Fibroblast of peridontal ligament (primary cell): ENCODE measurements at regions not wholly inside any gene's neighbourhood (a gene's known extent, or its start where the extent isn't known, plus 50 kb on each side); places are given as distances from the start of the nearest gene placed in this dataset.

Experiments
- DNase-seq: peaks from one replicate; pipeline ENCODE4 v3.0.0-alpha.2; 2010; ENCODE audit errors: extremely low read depth

GRCh38 chr7:10677668-10678232, 295.9 kb upstream of the PHF14 start:
- DNase-seq, result no peak

DNA sequence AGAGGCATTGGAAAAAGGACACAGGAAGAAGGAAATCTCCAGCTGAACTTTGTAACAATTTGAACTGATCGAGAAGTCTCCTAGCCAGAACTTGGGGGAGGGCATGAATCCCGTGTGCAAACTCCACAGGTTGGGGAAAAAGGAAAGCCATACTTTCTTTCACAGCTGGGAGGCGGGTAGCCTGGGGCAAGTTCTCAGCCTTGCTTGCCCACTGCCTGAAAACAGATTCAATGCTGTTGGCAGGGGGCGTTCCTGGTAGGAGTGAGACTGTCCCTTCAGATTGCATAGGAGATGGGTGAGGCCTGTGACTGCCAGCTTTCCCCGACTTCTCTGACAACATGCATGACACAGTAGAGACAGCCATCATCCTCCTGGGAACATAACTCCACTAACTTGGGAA, 289.1 kb upstream of the PHF14 start:
- no peak for DNase-seq

DNA sequence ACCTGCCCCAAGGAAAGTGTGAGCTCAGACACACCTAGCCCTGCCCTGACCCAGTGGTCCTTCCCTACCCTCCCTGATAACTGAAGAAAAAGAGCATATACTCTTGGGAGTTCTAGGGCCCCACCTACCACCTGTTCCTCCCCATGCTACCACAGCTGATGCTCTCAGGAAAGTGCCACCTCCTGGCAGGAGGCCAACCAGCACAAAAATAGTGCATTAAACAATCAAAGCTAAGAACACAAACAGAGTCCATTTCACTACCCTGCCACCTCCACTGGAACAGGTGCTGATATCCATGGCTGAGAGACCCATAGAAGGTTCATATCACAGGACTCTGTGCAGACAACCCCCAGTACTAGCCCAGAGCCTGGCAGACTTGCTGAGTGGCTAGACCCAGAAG, 288.6 kb upstream of the PHF14 start:
- no peak for DNase-seq

DNA sequence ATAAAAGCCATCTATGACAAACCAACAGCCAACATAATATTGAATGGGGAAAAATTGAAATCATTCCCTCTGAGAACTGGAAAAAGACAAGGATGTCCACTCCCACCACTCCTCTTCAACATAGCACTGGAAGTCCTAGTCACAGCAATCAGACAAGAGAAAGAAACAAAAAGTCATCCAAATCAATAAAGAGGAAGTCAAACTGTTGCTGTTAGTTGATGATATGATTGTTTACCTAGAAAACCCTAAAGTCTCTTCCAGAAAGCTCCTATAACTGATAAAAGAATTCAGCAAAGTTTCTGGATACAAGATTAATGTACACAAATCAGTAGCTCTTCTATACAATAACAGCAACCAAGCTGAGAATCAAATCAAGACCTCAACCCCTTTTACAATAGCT, 285.1 kb upstream of the PHF14 start:
- DNase-seq, result no peak

GRCh38 chr7:10696064-10696463, 277.6 kb upstream of the PHF14 start:
- no peak for DNase-seq

GRCh38 chr7:10703059-10703458, 270.6 kb upstream of the PHF14 start:
- DNase-seq, result no peak

- DNase-seq, result no peak
These were observed 269.7 kb upstream of the PHF14 start for GRCh38 chr7:10703981-10704380.

GRCh38 chr7:10704653-10705052, 269.0 kb upstream of the PHF14 start:
- DNase-seq, result no peak

DNA sequence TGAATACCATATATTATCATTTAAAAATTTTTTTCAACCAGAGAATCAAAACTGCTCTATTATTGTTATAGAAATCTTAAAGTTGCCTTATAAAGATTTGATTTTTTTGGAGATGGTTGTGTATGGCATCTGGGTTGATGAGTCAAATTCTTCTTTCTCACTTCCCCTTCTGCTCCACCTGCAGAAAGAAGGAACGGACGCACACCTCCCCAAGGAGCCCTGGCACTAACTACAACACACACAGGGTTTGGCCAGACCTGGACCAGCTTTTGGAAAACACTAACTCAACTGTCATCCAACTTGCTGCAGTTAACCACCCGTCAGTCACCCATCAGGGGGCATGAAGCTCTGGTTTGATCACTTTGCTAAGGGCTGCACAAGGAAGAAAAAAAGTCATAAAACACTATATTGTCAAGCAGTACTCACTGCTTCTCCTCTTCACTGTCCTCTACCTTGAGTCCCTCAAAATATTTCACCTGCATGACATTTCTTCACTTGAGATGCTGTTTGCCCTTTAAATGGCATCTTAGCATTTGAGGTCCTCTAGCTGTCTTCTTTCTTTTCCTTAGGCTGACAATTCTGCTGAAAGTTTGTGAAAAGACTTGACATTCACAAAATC, 266.7 kb upstream of the PHF14 start:
- DNase-seq, result no peak

- no peak for DNase-seq
These were observed 266.2 kb upstream of the PHF14 start for GRCh38 chr7:10707519-10707918.

DNA sequence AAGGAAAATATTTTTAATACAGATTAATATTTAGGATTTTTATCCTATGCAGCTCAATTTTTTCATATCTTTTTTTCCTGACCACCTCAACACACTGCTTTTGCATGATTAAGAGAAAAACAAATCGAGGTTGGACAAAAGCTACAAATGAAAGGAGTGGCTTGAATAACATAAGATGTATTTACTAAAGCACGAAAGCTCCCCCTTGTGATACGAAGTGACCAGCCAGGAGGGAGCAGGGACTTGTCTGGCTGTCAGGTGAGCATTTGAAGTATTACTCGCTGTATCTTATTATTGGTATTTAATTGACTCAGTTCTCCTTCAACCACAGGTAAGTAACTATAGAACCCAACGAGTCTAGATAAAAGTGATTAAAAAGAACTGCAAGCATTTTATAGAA, 265.2 kb upstream of the PHF14 start:
- DNase-seq, result no peak

- DNase-seq, result no peak
These were observed 254.9 kb upstream of the PHF14 start for GRCh38 chr7:10718768-10719167.

GRCh38 chr7:10720042-10720441, 253.6 kb upstream of the PHF14 start:
- no peak for DNase-seq

DNA sequence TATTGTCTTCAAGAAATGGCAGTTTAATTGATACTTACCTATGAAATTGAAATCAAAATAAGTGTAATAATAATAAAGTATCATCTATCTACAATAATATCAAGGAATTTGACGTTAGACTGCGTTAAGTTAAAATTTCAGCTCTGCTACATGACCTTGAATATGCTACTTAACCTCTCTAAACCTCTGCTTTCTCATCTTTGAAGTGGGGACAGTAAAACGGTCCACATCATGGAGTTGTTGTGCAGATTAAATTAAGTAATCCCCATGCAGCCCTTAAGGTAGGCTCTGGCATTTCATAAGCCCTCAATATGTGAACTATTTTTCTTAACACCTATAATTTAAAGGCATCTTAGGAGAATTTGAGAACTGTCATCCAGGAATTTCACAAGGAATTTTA, 252.4 kb upstream of the PHF14 start:
- no peak for DNase-seq

- DNase-seq, result no peak
These were observed 249.8 kb upstream of the PHF14 start for GRCh38 chr7:10723832-10724231.

DNA sequence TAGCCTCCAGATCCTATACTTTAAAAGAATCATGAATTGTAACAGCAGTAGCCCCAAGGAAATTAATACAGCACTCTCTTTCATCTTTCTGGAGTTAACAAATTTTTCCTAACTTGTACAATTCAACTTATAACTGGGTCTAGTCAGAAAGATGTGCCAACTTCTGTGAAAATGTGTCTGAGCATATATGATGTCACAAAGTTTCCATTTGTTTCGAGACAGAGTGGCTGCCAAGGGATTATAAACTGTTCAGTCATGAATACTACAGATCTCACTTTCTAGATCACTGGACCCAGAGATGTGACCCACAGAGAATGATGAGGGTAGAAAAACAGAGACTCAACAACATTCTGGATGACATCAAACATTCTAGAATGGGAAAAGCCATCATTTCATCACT, 249.2 kb upstream of the PHF14 start:
- no peak for DNase-seq

DNA sequence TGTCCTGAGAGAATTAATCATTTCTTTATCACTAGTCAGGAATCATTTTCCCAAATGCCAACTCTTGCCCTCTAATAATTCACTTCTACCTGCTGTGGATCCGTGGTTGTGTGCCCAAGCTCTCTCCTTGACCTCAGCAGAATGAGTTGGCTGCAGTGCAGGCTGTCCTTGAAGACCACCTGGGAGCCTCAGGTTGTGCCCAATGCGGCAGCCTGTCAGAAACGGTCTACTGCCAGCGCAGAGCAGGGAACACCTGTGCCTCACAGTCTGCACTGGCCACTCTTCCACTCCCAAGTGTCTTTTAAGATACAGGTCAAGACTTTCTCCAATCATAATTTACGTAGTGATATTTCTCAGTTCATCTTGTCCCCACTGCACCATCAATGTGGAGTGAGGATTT, 246.0 kb upstream of the PHF14 start:
- DNase-seq, result no peak

DNA sequence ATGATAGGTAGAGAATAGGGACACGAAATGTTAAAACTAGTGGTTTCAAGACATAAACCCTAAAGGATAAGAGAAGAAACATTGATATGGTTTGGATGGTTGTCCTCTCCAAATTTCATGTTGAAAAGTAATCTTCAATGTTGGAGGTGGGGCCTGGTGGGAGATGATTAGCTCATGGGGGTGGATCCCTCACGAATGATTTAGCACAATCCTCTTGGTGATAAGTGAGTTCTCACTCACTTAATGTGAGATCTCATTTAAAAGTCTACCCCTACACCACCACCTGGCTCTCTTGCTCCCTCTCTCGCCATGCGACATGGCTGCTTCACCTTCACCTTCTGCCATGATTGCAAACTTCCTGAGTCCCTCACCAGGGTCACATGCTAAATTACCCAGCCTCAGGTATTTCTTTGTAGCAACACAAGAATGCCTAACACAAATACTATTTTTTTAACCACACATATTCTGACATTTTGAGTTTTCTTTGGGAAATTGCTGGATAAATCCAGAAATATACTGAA, 242.4 kb upstream of the PHF14 start:
- DNase-seq, result no peak

DNA sequence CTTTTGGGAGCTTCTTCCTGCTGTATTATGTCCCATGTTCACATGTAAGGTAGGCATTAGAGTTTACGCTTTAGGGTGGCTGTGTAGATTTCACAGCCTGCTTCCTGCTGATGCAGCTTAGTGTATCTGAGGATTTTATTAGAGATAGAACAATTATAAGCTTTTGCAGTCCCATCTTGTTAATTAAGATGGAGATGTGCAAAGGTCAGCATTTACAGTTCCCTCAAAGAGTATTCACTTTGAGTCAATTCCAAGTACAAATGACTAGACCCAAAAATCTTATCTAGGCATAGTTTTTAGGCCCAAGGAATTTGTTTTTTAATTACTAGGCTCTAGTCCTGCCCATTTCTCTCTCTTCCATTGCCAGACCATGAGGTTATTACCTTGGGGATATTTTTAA, 239.9 kb upstream of the PHF14 start:
- DNase-seq, result no peak

DNA sequence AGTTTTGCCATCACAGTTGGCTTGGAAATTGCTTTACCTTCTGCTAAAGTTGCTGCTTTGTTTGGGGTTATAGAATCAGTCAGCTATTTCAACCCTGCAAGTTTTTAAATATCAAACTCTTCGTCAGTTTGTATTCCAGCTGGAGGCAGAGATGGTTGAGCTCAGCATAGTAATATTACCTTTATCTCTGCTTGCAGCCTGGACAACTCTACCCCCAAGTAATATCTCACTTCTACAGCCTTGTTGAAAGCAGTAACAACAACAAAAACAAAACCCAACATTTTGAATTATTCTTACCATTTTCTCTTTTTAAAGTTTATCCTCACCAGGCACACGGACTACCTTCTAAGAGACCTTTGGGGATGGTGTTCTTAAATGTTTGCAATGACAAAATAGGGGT, 239.1 kb upstream of the PHF14 start:
- no peak for DNase-seq

DNA sequence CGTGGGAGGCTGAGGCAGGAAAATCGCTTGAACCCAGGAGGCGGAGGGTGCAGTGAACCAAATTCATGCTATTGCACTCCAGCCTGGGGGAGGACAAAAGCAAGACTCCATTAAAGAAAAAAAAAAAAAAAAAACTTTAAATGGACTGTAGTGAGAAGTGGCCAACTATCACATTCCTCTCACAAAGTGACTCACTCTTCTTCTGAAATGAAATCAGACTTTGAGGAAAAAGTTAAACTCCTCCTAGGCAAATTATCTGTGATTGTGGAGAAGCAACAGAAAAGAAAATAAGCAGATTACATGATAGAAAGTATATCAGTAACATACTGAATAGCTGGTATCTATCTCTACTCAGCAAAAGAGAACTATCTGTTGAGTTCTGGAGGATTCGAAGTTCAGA, 234.3 kb upstream of the PHF14 start:
- DNase-seq, result no peak

GRCh38 chr7:10740805-10741204, 232.9 kb upstream of the PHF14 start:
- no peak for DNase-seq

- no peak for DNase-seq
These were observed 216.7 kb upstream of the PHF14 start for GRCh38 chr7:10756981-10757380.

- no peak for DNase-seq
These were observed 214.6 kb upstream of the PHF14 start for GRCh38 chr7:10759120-10759519.
